HG02678 (cell line): ENCODE measurements at regions not wholly inside any gene's neighbourhood (a gene's known extent, or its start where the extent isn't known, plus 50 kb on each side); places are given as distances from the start of the nearest gene placed in this dataset.

Experiments
- ATAC-seq: cut with Tn5 transposase; IDR thresholded peaks from one replicate; pipeline ENCODE4 v1.9.1; 2021; ENCODE audit warnings: mild to moderate bottlenecking, moderate library complexity; ENCODE audit not compliant: unreplicated experiment

GRCh38 chr2:21667638-21668037, 543.9 kb downstream of the TDRD15 start:
- no peak for ATAC-seq

GRCh38 chr2:21668078-21668710, 544.4 kb downstream of the TDRD15 start:
- ATAC-seq, result no peak

GRCh38 chr2:21676041-21676440, 552.3 kb downstream of the TDRD15 start:
- ATAC-seq, result no peak

GRCh38 chr2:21676676-21677075, 552.9 kb downstream of the TDRD15 start:
- no peak for ATAC-seq

- ATAC-seq, result no peak
Measured at GRCh38 chr2:21683838-21684237, 560.1 kb downstream of the TDRD15 start.

- ATAC-seq, result no peak
Measured at GRCh38 chr2:21687589-21687988, 563.8 kb downstream of the TDRD15 start.

- ATAC-seq, result no peak
Measured at GRCh38 chr2:21690005-21690404, 566.2 kb downstream of the TDRD15 start.

- ATAC-seq, result no peak
Measured at GRCh38 chr2:21693081-21693480, 569.3 kb downstream of the TDRD15 start.

- ATAC-seq, result no peak
Measured at GRCh38 chr2:21694079-21694878, 570.5 kb downstream of the TDRD15 start.

- no peak for ATAC-seq
Measured at GRCh38 chr2:21696900-21697299, 573.1 kb downstream of the TDRD15 start.

GRCh38 chr2:21700644-21701043, 576.9 kb downstream of the TDRD15 start:
- no peak for ATAC-seq

- ATAC-seq, result no peak
Measured at GRCh38 chr2:21710031-21710430, 586.3 kb downstream of the TDRD15 start.

GRCh38 chr2:21710496-21710895, 586.7 kb downstream of the TDRD15 start:
- ATAC-seq, result no peak

GRCh38 chr2:21715887-21716286, 592.1 kb downstream of the TDRD15 start:
- ATAC-seq, result no peak

- ATAC-seq, result no peak
Measured at GRCh38 chr2:21727101-21727500, 603.3 kb downstream of the TDRD15 start.

GRCh38 chr2:21728133-21728532, 604.4 kb downstream of the TDRD15 start:
- no peak for ATAC-seq

GRCh38 chr2:21730141-21730540, 606.4 kb downstream of the TDRD15 start:
- no peak for ATAC-seq

GRCh38 chr2:21740484-21740883, 616.7 kb downstream of the TDRD15 start:
- no peak for ATAC-seq

GRCh38 chr2:21746499-21746898, 622.7 kb downstream of the TDRD15 start:
- ATAC-seq, result no peak

GRCh38 chr2:21748501-21748900, 624.7 kb downstream of the TDRD15 start:
- no peak for ATAC-seq

- ATAC-seq, result no peak
Measured at GRCh38 chr2:21754164-21754788, 630.5 kb downstream of the TDRD15 start.

GRCh38 chr2:21757805-21758430, 634.1 kb downstream of the TDRD15 start:
- ATAC-seq, result no peak
